Activated CD8-positive, alpha-beta memory T cell treated with anti-CD3 and anti-CD28 coated beads for 24 hours (primary cell): ENCODE measurements at regions not wholly inside any gene's neighbourhood (a gene's known extent, or its start where the extent isn't known, plus 50 kb on each side); places are given as distances from the start of the nearest gene placed in this dataset.

Experiments used
- DNase-seq: peaks from one replicate; pipeline ENCODE4 v3.0.0-alpha.2; 2020

- no peak for DNase-seq
Observed at GRCh38 chr10:121036431-121036830, 185.3 kb downstream of the WDR11 start.

DNA sequence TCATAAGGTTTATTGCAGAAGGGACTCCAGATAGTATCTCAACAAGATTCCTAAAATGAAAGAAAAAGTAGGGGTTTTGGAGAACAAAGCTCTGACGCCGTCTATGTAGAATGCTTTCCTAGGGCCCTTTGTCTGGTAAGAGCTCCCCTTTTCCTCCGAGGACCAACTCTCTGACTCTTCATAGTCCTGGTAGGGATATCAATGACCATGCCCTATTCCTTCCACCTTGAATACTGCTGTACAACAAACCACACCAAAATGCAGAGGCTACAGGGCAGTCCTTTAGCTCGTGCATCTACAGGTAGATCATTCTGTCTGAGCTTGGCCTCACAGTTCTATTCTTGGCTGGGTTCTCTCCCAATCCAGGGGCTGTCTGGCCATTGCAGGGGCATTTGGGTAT, 190.3 kb downstream of the WDR11 start:
- DNase-seq: no peak

DNA sequence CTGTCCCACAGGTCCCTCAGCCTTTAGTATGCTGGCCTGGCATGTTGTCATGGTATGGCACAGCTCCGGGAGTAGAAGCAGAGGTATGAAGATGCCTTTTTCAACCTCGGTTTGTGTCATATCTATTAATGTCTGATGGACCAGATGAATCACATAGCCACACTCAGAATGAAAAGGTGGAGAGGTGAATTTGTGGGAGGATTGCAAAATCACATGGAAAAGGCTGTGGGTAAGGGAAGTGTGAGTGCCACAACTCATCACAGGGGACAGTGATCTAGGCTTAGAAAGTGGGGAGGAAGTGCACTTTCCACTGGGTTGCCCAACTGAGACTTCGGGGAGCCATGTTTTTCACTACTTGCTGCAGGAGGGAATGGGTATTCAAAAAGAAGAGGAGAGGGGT, 190.7 kb downstream of the WDR11 start:
- DNase-seq: no peak

- no peak for DNase-seq
Observed at GRCh38 chr10:121042342-121042741, 191.2 kb downstream of the WDR11 start.

- DNase-seq: no peak
Observed at GRCh38 chr10:121043124-121043849, 192.1 kb downstream of the WDR11 start.

GRCh38 chr10:121048749-121049148, 197.6 kb downstream of the WDR11 start:
- no peak for DNase-seq

GRCh38 chr10:121049489-121049888, 198.3 kb downstream of the WDR11 start:
- DNase-seq: no peak

DNA sequence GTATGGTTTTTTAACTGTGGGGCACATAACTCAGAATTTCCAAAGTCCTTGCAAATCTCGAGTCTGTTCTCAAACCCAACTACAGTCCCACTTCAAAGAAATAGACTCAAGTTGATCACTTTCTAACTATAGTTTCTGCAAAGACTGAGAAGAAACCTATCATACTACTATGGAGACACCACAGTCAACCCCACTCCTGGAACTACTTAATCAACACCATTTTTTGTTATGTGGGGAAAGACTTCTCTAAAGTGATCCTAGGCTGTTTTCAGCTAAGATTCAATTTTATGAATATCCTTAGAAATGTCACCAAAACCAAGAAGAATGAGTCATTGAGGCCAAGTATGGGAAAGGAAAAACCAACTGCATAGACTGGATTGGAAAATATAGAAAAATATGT, 198.8 kb downstream of the WDR11 start:
- no peak for DNase-seq

GRCh38 chr10:121051171-121051570, 200.0 kb downstream of the WDR11 start:
- DNase-seq: no peak

DNA sequence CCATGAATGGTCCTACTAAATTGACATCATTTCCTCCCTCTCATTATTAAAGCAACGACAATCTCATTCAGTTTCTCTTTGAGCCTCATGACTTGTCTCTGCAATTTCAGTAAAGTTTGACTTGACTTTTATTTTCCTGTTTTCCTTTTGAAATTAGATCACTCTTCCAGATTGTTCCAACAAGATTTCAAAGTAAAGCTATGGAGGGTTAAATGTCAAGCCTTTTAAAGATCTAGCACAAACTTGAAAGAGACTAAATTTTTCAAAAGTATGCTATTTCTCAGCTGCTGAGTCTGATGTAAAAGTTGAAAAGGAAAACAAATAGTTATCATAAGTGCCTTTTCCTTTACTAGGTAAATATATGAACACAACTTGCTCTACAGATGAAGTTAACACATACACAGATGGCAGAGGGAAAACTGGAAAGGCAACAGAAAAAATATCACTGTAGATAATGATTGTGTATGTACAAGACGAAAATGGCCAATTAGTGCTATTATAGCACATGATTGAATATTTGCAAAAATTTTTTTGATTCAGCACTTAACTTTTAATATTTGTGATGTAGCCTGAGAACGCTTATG, 200.6 kb downstream of the WDR11 start:
- no peak for DNase-seq

DNA sequence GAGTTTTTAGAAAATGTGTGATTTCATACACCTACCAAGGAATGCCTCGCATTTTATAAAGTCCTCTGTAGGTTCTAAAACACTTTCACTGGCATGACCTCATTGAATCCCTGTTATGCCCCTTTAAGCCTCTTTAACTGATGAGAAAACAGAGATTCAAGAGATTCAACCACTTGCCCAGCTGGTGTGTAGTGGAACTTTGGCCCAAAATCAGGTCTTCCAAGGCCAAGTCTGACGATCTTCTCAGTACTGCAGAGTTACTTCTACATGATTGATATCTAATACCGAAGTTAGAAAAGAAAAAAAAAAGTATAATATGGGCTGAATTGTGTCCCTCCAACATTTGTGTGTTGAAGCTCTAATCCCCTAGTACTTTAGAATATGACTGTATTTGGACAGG, 202.0 kb downstream of the WDR11 start:
- no peak for DNase-seq

- no peak for DNase-seq
Observed at GRCh38 chr10:121054874-121055273, 203.7 kb downstream of the WDR11 start.

GRCh38 chr10:121057269-121057668, 206.1 kb downstream of the WDR11 start:
- no peak for DNase-seq

GRCh38 chr10:121058082-121058481, 206.9 kb downstream of the WDR11 start:
- DNase-seq: no peak

- DNase-seq: no peak
Observed at GRCh38 chr10:121059351-121059750, 208.2 kb downstream of the WDR11 start.

DNA sequence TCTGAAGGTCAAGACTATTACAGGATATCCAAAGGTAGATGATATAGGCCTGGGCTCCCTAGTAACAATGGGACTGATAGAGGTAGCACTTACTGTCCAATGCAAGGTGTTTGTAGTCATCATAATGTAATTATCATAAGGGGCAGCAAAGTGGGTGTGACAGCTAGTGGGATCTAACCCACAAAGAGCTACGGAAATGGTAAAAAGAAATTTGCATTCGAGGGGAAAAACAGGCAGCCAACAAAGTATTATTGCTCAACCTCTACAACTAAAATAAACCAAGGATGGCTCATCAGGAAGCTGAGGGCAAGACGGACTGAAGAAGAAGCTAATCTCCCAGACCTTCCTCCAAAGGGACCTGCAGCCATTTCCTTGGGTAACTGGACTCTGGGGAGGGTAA, 211.0 kb downstream of the WDR11 start:
- no peak for DNase-seq

DNA sequence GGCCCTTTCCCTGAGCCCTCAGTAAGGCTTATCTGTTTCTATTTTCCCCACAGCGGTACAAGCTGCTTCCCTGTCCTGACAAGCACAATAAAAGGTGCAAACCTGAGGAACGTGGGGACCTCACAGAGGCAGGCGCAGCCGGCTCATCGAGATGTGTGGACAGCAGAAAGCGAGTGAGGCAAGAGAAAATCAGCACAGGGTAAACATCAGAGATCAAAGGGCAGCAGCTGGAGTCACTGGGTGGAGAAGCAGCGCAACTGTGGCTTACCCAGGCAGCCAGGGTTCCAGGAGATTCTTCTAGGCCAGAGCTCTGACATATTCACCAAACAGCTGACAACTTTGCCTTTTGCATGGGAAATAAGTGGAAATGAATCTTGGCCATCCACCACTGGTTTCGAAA, 212.6 kb downstream of the WDR11 start:
- no peak for DNase-seq

DNA sequence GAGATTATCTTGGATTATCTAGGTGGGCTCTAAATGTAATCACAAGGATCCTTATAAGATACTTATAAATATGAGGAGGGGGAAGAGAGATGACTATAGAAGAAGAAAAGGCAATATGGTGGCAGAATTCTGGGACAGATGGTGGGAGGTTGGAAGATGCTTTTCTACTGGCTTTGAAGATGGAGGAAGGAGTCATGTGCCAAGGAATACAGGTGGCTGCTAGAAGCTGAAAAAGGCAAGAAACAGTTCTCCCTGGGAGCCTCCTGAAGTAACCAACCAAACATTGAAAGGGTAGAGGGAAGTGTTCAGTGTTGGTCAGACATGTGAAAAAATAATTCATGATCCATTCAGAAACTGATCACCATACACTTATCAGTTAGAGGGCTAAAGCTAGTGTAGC, 213.3 kb downstream of the WDR11 start:
- DNase-seq: no peak

- no peak for DNase-seq
Observed at GRCh38 chr10:121065330-121065729, 214.2 kb downstream of the WDR11 start.

GRCh38 chr10:121069061-121069850, 218.1 kb downstream of the WDR11 start:
- DNase-seq: no peak

DNA sequence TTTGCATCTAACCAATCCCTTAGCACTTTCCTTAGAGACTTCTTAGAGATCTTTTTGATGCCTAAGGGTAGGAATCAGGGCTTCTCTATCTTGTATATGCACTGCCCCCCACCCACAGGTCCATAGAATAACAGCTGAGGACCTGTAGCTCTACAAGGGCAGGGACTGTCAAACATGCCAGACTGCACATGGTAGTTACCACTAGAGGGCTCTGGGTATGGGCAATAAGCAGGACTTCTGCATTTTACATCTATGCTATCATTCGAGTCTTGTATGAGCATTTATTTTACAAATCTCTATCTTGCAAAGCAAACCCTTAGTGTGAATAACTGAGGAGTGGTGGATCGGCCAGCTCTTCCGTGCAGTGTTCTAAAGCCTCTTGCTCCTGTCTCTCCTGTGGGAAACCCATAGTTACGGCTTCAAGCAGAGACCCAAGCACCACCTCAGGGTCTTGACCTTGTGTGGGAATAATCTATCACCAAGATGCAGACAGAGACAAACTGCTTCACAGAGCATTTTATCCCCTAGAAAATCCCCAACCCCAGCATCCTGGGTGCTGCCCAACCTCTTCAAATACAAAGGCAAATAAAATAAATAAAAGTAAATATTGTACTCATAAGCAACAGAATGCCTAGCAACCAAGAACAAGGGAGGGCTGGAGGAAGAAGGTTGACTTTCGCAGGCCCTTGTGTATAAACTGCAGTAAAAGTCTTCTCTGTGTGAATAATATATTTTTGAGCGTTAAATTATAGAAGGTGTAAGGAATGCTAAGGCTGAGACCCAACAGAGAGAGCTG, 219.3 kb downstream of the WDR11 start:
- DNase-seq: no peak

DNA sequence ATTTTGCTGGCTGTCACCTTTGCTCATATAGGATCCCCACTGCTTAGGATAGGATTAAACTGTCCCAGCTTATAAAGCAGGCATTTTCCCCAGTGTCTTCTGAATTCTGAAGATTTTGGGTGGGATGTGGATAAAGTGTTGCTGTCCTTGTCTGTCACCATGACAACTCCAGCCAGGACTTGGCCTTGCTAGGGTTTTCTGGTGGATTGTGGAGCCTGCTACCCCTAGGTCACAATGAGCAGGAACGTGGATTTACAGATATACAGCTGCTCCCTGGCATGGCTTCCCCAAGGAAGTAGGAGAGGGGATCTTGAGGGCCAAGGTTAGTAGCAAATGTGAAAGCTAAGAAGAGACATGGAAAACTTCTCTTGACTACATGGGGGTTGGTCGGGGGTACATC, 220.7 kb downstream of the WDR11 start:
- no peak for DNase-seq

GRCh38 chr10:121073728-121074127, 222.6 kb downstream of the WDR11 start:
- no peak for DNase-seq
